Loucy (cell line): ENCODE measurements at regions not wholly inside any gene's neighbourhood (a gene's known extent, or its start where the extent isn't known, plus 50 kb on each side); places are given as distances from the start of the nearest gene placed in this dataset.

Experiments used
- H2AFZ ChIP-seq: fragments of 200-600 bp; sonication (generic); 2 replicates; pipeline ENCODE4 v1.6.0; 2016; ENCODE audit warnings: antibody characterized with exemption, mild to moderate bottlenecking, low read length, moderate library complexity
- H3F3A ChIP-seq: fragments of 200-600 bp; 2 replicates; pipeline ENCODE4 v1.6.0; 2016; ENCODE audit warnings: antibody characterized with exemption, low read depth, mild to moderate bottlenecking
- H3K27me3 ChIP-seq: fragments of 200-600 bp; sonication (generic); 2 replicates; pipeline ENCODE4 v1.6.1; 2014; ENCODE audit warnings: low read length, mild to moderate bottlenecking; ENCODE audit not compliant: insufficient read depth, poor library complexity, severe bottlenecking
- H3K36me3 ChIP-seq: fragments of 200-600 bp; sonication (generic); 2 replicates; pipeline ENCODE4 v1.6.1; 2016; ENCODE audit warnings: low read length; ENCODE audit not compliant: insufficient read depth
- H3K4me1 ChIP-seq: fragments of 200-600 bp; sonication (generic); 2 replicates; pipeline ENCODE4 v1.5.1; 2014; ENCODE audit warnings: low read length, mild to moderate bottlenecking; ENCODE audit not compliant: insufficient read depth, poor library complexity, severe bottlenecking
- H3K4me2 ChIP-seq: fragments of 200-600 bp; sonication (generic); 2 replicates; pipeline ENCODE4 v1.6.0; 2014; ENCODE audit warnings: antibody characterized with exemption, low read length, low read depth, mild to moderate bottlenecking; ENCODE audit not compliant: poor library complexity, severe bottlenecking
- H3K4me3 ChIP-seq: fragments of 200-600 bp; sonication (generic); 2 replicates; pipeline ENCODE4 v1.5.1; 2014; ENCODE audit warnings: low read length, mild to moderate bottlenecking, mixed read lengths; ENCODE audit not compliant: poor library complexity, severe bottlenecking
- H3K79me2 ChIP-seq: fragments of 200-600 bp; sonication (generic); 2 replicates; pipeline ENCODE4 v1.6.1; 2014; ENCODE audit warnings: low read length; ENCODE audit not compliant: insufficient read depth
- H3K9ac ChIP-seq: fragments of 200-600 bp; sonication (generic); 2 replicates; pipeline ENCODE4 v1.6.0; 2014; ENCODE audit warnings: mild to moderate bottlenecking, low read depth, low read length, moderate library complexity; ENCODE audit not compliant: poor library complexity, severe bottlenecking
- H3K9me2 ChIP-seq: fragments of 200-600 bp; sonication (generic); replicated peaks from 2 replicates; pipeline ENCODE4 v1.6.1; 2016; ENCODE audit warnings: low read depth, low read length, mixed read lengths
- H3K9me3 ChIP-seq: fragments of 200-600 bp; sonication (generic); 2 replicates; pipeline ENCODE4 v1.6.1; 2014; ENCODE audit warnings: mild to moderate bottlenecking, antibody characterized with exemption, low read length, low read depth; ENCODE audit not compliant: insufficient read depth
- H4K20me1 ChIP-seq: fragments of 200-600 bp; sonication (generic); 2 replicates; pipeline ENCODE4 v1.6.0; 2014; ENCODE audit warnings: antibody characterized with exemption, low read length, mild to moderate bottlenecking; ENCODE audit not compliant: insufficient read depth, poor library complexity, severe bottlenecking
- CTCF ChIP-seq: fragments of 200-600 bp; sonication (generic); conservative IDR thresholded peaks from 2 replicates; pipeline ENCODE4 v1.5.1; 2014; ENCODE audit warnings: mild to moderate bottlenecking, antibody characterized with exemption, low read length
- EZH2phosphoT487 ChIP-seq: fragments of 200-600 bp; IDR thresholded peaks from 2 replicates; pipeline ENCODE4 v1.6.1; 2018; ENCODE audit warnings: antibody characterized with exemption, mild to moderate bottlenecking, moderate library complexity, borderline replicate concordance

DNA sequence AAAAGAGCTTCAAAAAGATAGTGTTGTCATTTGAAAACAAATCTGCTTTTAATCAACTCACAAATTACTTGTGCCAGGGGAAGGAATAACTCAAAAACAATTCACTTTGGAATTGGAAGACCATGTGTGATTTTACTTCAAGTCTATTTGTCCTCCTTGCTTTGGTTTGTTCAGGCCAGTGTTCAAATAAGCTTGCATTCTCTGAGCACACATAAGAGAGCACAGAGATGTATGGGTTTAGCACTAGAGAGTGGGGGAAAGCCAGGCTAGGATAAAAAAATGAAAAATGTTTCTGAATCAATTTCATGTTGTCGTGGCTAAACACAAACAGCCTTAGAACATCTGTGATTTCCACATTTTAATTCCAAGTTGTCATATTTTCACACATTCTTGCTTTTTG is 325.7 kb upstream of the LYPLAL1 start:
- H3K4me3 ChIP-seq: no peak overlapping the region
- H3F3A ChIP-seq: no peaks in the 10 kb centered on the region
- no peak for TF ChIP-seq CTCF
- TF ChIP-seq EZH2phosphoT487: no peak
- H3K9me2 ChIP-seq: no peaks in the 10 kb centered on the region
- no peaks in the 10 kb centered on the region for H3K36me3 ChIP-seq
- H3K27me3 ChIP-seq: no peaks in the 10 kb centered on the region
- H2AFZ ChIP-seq: no peak overlapping the region
- H3K4me1 ChIP-seq: no peaks in the 10 kb centered on the region
- H3K9ac ChIP-seq: no peak overlapping the region
- H3K79me2 ChIP-seq: no peaks in the 10 kb centered on the region
- no peaks in the 10 kb centered on the region for H4K20me1 ChIP-seq
- no peaks in the 10 kb centered on the region for H3K9me3 ChIP-seq
- no peak overlapping the region for H3K4me2 ChIP-seq

DNA sequence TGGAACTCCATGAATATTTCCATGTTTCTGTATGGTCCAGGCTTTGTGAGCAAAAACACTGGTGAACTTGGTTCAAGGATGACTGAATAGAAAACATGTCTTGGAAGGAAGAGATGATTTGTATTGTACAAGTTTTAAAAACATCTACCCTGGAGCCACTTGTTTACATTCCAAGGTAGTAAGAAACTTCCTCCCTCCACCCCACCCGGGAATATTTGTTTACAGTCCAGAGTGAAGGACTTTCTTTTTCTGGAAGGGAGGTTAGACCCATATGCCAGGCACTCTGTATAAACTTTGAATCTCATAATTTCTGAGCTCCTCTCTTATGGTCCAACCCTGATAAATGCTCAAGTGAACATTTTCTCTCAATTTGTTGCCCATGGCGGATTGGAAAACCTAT is 323.3 kb upstream of the LYPLAL1 start:
- H3K27me3 ChIP-seq: no peaks in the 10 kb centered on the region
- TF ChIP-seq CTCF (no peak), EZH2phosphoT487 (no peak)
- H3K4me3 ChIP-seq: no peak overlapping the region
- H2AFZ ChIP-seq: no peak overlapping the region
- H4K20me1 ChIP-seq: no peaks in the 10 kb centered on the region
- no peaks in the 10 kb centered on the region for H3K79me2 ChIP-seq
- H3K4me1 ChIP-seq: no peaks in the 10 kb centered on the region
- H3K9me2 ChIP-seq: no peaks in the 10 kb centered on the region
- H3K36me3 ChIP-seq: no peaks in the 10 kb centered on the region
- H3K4me2 ChIP-seq: no peak overlapping the region
- H3F3A ChIP-seq: no peaks in the 10 kb centered on the region
- H3K9me3 ChIP-seq: no peaks in the 10 kb centered on the region
- no peak overlapping the region for H3K9ac ChIP-seq

DNA sequence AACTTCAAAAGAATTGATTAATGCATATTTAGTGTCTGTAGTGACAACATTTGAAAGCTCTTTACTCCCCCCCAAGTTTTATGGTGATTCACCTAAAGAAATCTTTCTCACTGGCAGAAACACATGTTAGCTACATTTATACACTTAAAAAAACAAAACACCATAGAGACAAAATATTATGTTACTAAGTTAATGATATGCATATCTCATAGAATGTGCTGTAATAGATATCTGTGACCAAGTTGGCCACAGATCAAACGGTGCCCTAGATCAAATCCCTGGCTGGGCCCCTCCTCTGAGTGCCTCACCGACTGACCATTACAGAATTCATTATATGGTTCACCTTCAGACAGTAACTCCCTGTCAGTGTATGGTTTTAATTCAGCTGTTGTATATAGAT is 322.1 kb upstream of the LYPLAL1 start:
- no peak overlapping the region for H3K4me2 ChIP-seq
- no peaks in the 10 kb centered on the region for H3K79me2 ChIP-seq
- no peaks in the 10 kb centered on the region for H3F3A ChIP-seq
- no peaks in the 10 kb centered on the region for H3K36me3 ChIP-seq
- no peak for TF ChIP-seq CTCF
- TF ChIP-seq EZH2phosphoT487: no peak
- H4K20me1 ChIP-seq: no peaks in the 10 kb centered on the region
- H3K4me1 ChIP-seq: no peaks in the 10 kb centered on the region
- no peak overlapping the region for H2AFZ ChIP-seq
- H3K4me3 ChIP-seq: no peak overlapping the region
- H3K9me2 ChIP-seq: no peaks in the 10 kb centered on the region
- H3K27me3 ChIP-seq: no peaks in the 10 kb centered on the region
- H3K9me3 ChIP-seq: no peaks in the 10 kb centered on the region
- no peak overlapping the region for H3K9ac ChIP-seq
